HG02798 (cell line): ENCODE measurements at regions not wholly inside any gene's neighbourhood (a gene's known extent, or its start where the extent isn't known, plus 50 kb on each side); places are given as distances from the start of the nearest gene placed in this dataset.

ENCODE experiments used
- ATAC-seq: cut with Tn5 transposase; IDR thresholded peaks from one replicate; pipeline ENCODE4 v1.9.1; 2021; ENCODE audit warnings: mild to moderate bottlenecking; ENCODE audit not compliant: unreplicated experiment, poor library complexity

DNA sequence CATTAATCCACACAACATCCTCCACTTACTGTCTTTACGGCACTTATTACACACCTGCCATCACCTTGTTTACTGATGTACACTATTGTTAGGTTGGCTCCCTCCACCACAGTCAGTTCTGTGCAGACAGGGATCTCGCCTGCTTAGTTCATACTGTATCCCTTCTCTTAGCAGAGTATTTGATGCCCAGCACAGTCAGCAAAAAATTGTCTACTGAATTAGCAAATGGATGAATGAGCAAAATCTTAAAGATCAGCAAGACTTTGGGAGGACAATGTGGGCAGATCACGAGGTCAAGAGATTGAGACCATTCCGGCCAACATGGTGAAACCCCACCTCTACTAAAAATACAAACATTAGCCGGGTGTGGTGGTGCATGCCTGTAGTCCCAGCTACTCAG lies 109.8 kb upstream of the ATXN1 start:
- no peak for ATAC-seq

- ATAC-seq = no peak
Measured at GRCh38 chr6:16868968-16869367, 107.7 kb upstream of the ATXN1 start.

- no peak for ATAC-seq
Measured at GRCh38 chr6:16857969-16858592, 96.8 kb upstream of the ATXN1 start.

DNA sequence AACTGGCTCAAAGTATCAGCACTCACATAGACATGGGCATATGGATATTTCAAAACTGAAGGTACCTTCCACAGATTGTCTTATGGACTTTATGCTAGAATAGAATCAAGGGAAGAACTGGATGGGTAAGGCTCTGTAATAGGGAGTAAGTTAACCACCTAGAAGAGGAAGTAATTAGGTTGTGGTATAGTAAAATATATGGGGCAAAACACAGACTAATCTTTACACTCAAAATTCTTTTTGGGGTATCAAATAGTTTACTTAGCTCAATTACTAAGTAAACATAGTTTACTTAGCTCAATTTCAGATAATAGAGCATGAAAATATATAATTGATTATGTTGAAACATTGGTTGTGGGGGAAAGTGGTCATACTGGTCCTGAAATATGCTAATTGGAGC lies 94.2 kb upstream of the ATXN1 start:
- peak; percentile 53 for ATAC-seq

DNA sequence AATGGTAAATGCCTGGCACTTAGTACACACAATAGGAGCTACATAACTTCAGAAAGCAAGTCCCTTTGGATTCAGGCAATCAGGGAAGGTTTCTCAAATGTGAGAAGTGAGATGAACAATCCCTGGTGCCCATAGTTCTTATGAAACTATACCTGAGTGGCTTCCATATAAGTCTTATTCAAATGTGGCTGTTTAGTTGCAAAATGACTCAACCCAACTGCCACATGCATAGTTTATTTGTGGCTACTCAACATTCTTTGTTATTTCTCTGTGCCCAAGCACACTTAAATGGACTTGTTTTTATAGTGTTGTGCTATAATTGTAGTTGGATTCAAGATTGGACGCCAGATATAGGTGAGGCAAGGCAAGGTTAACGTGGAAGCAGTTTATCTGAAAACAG lies 93.7 kb upstream of the ATXN1 start:
- peak; percentile 81 for ATAC-seq

GRCh38 chr6:16852671-16853070 lies 91.4 kb upstream of the ATXN1 start:
- no peak for ATAC-seq

- peak; percentile 42 for ATAC-seq
Measured at GRCh38 chr6:16851758-16852157, 90.5 kb upstream of the ATXN1 start.

DNA sequence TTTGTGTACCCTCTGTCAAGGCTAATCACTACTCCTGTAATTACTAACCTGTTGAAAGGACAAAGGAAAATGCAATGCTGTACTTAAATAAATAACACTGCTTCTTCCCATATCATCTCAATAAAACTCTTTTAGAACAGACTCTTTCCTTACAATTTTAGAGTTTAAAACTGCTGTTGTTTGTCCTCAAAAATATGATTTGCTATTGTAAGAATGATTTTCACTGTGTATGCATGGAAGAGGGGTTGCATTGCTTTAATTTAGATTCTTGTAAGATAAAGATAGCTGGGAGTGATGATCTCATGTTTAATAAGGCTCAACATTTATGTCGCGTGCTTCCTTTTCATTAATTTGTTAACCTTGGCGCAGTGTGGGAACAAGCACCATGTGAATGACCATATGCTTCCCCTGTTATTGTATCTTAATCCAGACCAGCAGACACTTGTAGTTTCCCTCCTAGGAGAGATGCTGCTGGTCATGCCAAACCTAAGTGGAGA lies 89.8 kb upstream of the ATXN1 start:
- no peak for ATAC-seq

GRCh38 chr6:16850681-16851026 lies 89.4 kb upstream of the ATXN1 start:
- ATAC-seq = no peak

DNA sequence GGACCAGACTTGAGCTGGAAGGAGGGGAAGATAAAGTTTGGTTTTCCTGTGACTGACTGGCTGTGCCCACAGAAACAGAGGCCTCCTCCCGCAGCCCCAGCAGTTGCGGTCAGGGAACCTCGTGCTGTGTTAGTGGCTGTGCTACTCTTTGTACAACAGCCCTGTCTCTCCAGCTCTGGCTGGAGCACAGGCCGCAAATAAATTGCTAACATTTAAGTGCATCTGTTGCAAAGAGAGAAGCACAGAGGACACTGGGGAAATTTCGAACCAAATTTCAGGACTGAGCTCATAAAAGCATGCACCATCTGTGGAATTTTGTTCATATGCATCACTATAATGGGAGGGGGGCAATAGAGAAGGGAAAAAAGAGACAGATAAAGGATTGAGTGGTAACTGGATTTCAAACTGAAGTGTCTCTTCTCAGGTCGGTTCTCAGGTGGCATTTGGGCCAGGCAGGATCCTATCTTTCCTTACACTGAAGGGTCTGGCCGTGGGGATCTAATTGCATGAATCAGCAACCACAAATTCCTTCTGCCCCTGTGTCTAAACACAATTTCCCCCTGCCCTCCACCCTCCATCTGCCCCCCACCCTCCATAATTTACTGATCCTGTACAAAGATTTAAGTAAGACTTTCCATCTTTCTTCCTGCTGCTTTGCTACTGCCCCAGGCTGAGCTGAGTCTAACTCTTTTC lies 88.9 kb upstream of the ATXN1 start:
- no peak for ATAC-seq

GRCh38 chr6:16849280-16849987 lies 88.2 kb upstream of the ATXN1 start:
- no peak for ATAC-seq

DNA sequence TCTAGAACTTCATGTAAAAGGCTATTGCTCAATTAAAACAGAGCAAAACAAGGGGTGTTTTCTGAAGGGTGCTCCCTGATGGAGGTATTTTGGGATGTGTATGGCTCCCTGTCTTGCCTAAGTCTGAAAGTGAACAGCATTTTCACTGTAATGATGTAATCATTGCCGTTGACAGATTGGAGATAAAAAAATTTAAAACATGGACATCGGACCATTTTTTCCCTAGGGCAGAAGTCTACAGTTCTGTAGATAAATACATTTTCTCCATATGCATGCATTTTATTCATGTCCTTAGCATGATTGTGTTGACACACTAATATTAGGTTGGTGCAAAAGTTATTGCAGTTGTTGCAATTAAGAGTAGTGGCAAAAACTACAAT lies 85.1 kb upstream of the ATXN1 start:
- no peak for ATAC-seq

GRCh38 chr6:16844183-16844582 lies 82.9 kb upstream of the ATXN1 start:
- ATAC-seq = no peak

- ATAC-seq = no peak
Measured at GRCh38 chr6:16842676-16843075, 81.4 kb upstream of the ATXN1 start.

DNA sequence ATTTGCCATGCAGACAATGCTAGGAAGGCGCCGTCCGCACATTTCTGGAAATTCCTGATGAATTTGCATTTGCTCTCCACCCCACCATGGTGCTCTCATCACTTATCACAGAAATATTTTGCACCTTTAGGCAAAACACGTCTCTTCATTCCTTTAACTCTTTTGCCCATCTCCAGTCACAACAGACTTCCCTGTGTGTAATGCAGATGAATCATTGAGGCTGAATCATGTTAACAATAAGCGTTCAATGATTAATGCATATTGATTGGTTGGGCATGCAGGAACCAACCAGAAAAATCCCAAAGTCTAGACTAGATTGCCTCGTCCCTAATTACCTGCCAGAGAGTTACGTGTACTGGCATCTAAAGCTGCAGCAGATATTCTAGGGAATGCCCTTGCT lies 80.0 kb upstream of the ATXN1 start:
- ATAC-seq = no peak

- ATAC-seq = no peak
Measured at GRCh38 chr6:16840725-16841124, 79.5 kb upstream of the ATXN1 start.

GRCh38 chr6:16840291-16840690 lies 79.0 kb upstream of the ATXN1 start:
- ATAC-seq = no peak

- no peak for ATAC-seq
Measured at GRCh38 chr6:16839631-16840179, 78.4 kb upstream of the ATXN1 start.

GRCh38 chr6:16837217-16837972 lies 76.1 kb upstream of the ATXN1 start:
- no peak for ATAC-seq

DNA sequence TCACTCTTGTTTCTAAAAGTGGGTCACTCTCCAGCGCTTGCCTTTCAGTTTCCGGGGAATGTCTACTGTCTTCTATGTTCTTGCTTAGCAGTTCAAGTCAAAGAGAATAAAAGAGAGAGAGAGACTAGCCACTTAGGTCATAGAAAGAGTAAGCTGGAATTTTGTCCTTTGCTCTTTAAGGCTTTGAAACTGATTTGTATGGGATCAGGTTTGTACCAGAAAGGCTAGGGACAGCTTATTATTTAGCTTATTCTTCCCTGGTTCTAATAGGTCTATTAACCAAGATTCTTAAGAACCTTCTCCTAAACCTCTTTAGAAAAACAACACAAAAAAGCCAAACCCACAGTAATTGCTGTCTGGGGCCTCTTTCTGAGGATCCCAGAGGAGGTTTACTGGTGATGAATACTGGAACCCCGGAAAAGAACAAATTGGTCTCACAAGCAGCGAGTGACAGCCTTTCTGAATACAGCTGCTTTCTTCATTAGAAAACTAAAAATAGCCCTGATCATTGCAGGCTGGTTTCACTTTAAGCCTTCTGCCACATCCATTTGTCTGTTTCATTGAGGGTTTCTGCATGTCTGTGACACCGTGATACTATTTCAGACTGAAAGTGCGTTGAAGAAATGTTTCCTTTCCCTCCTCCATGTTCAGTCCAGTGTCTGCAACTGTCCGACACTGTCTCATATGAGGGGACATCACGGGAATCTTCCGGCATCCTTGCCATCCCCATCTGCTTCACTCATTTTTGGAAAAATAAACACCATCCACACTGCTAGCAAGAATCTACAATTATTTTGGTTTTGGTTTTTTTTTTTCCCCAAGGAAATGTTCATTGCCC lies 75.1 kb upstream of the ATXN1 start:
- peak; percentile 87 for ATAC-seq
